Spleen (tissue), 11 donors: ENCODE measurements at regions not wholly inside any gene's neighbourhood (a gene's known extent, or its start where the extent isn't known, plus 50 kb on each side); places are given as distances from the start of the nearest gene placed in this dataset.

ENCODE experiments used
- DNase-seq: peaks from one replicate; pipeline ENCODE4 v3.0.0-alpha.2; 2020
- H3K27ac ChIP-seq, 8 donors: fragments of 200-600 bp; sonication (generic) in 7 of 8; 1 replicate in 4 of 8; 2 replicates in 4 of 8; pipeline versions ENCODE4 v1.5.0 to v1.8.0; 2016 to 2021; ENCODE audit warnings: inconsistent platforms in 4 of 8, mild to moderate bottlenecking in 4 of 8, moderate library complexity in 1 of 8
- H3K27me3 ChIP-seq, 7 donors: fragments of 200-600 bp; sonication (generic) in 6 of 7; replicated peaks in 1 of 7; 1 replicate in 4 of 7; 2 replicates in 3 of 7; pipeline versions ENCODE4 v1.5.0 to v1.8.0; 2016 to 2021; ENCODE audit warnings: inconsistent platforms in 3 of 7, mild to moderate bottlenecking in 1 of 7
- H3K36me3 ChIP-seq, 6 donors: fragments of 200-600 bp; sonication (generic) in 5 of 6; 1 replicate in 4 of 6; 2 replicates in 2 of 6; pipeline versions ENCODE4 v1.5.0 to v1.8.0; 2016 to 2021; ENCODE audit warnings: inconsistent platforms in 2 of 6
- H3K4me1 ChIP-seq, 6 donors: fragments of 200-600 bp; sonication (generic) in 5 of 6; 1 replicate in 3 of 6; 2 replicates in 3 of 6; pipeline versions ENCODE4 v1.5.0 to v1.8.0; 2016 to 2021; ENCODE audit warnings: inconsistent platforms in 3 of 6
- H3K4me3 ChIP-seq, 8 donors: fragments of 200-600 bp; sonication (generic) in 7 of 8; 1 replicate in 4 of 8; 2 replicates in 4 of 8; pipeline versions ENCODE4 v1.5.0 to v1.8.0; 2016 to 2021; ENCODE audit warnings: inconsistent platforms in 4 of 8, mild to moderate bottlenecking in 4 of 8, moderate library complexity in 2 of 8
- H3K9me3 ChIP-seq, 8 donors: fragments of 200-600 bp; sonication (generic) in 7 of 8; 1 replicate in 4 of 8; 2 replicates in 4 of 8; pipeline versions ENCODE4 v1.5.0 to v1.8.0; 2016 to 2021; ENCODE audit warnings: inconsistent platforms in 4 of 8
- CTCF ChIP-seq, 11 experiments: fragments of 200-600 bp in 7 of 11; fragments of 450-650 bp in 4 of 11; sonication (generic) in 4 of 11; IDR thresholded peaks in 8 of 11; conservative IDR thresholded peaks in 3 of 11; 1 replicate in 7 of 11; 2 replicates in 4 of 11; pipeline versions ENCODE4 v1.4.0 to v1.8.0; 2016 to 2021; ENCODE audit warnings: antibody characterized with exemption in 11 of 11, inconsistent platforms in 4 of 11, mild to moderate bottlenecking in 1 of 11
- POLR2A ChIP-seq, 3 donors: fragments of 450-650 bp; IDR thresholded peaks; one replicate each; pipeline ENCODE4 v1.5.1; 2017; ENCODE audit warnings: antibody characterized with exemption in 3 of 3, mild to moderate bottlenecking in 1 of 3
- POLR2AphosphoS5 ChIP-seq, 3 donors: sonication (generic); formaldehyde crosslinking; IDR thresholded peaks; one replicate each; pipeline ENCODE4 v1.5.1; 2017; ENCODE audit warnings: antibody characterized with exemption in 3 of 3
- WGBS, 5 donors: extraction: QIAGEN DNeasy Blood & Tissue Kit in 3 of 5; methylation state at CpG; one replicate each; pipeline versions ENCODE4 v1.1.5 to v1.1.7; 2013 to 2018; 5-methylcytosine and 5-hydroxymethylcytosine counted together
- intact Hi-C: fragments of 100-400 bp; cut with DNase I; formaldehyde crosslinking; loops from one replicate; pipeline ENCODE4 v1.15.0; 2023; ENCODE audit warnings: low total_unique reads
- donor health status: healthy with polysubstance abuse.
- donor health status: DM: no; HTN: no; CAD: no; lungs with moderate emphysema.
- donor health status: DM: no; HTN: no; CAD: no.
- donor health status: Bipolar disorder and iron deficiency.
- donor health status: healthy.
- donor health status: DM: no; HTN: no; CAD: no.
- donor health status: DM: yes; HTN: yes; CAD: no.

- WGBS, 5 donors, result 85 to 97% (median 93%) methylated on average over 2 of the region's 2 CpGs
- intact Hi-C loops, result no loop called here
- H3K9me3 ChIP-seq, result peaks cover 0 to 18% (median 13%) of the 10 kb centered on the region in 8 donors
- no peaks in the 10 kb centered on the region for H3K4me1 ChIP-seq
- H3K27ac ChIP-seq, result no peak overlapping the region
- DNase-seq, result no peak
- H3K36me3 ChIP-seq, result no peaks in the 10 kb centered on the region
- no peak overlapping the region for H3K4me3 ChIP-seq
- no peak for TF ChIP-seq CTCF (IDR thresholded peaks at IDR 0.05 in 8 of 11, conservative IDR thresholded peaks at IDR 0.05 in 3 of 11)
- TF ChIP-seq POLR2A (IDR thresholded peaks at IDR 0.05), result no peak
- TF ChIP-seq POLR2AphosphoS5 (IDR thresholded peaks at IDR 0.05), result no peak
- no peaks in the 10 kb centered on the region for H3K27me3 ChIP-seq
Observed at GRCh38 chr16:54856871-54857270, 73.8 kb upstream of the IRX5 start.

GRCh38 chr16:54847609-54848008 is 83.1 kb upstream of the IRX5 start:
- peaks cover 0 to 23% (median 15%) of the 10 kb centered on the region in 8 donors for H3K9me3 ChIP-seq
- no peaks in the 10 kb centered on the region for H3K4me1 ChIP-seq
- WGBS, 5 donors, result 58 to 75% (median 64%) methylated on average over 2 of the region's 2 CpGs
- H3K27me3 ChIP-seq, result no peaks in the 10 kb centered on the region
- no peak overlapping the region for H3K27ac ChIP-seq
- no peak overlapping the region for H3K4me3 ChIP-seq
- no peaks in the 10 kb centered on the region for H3K36me3 ChIP-seq
- no peak for DNase-seq
- intact Hi-C loops, result no loop called here
- TF ChIP-seq POLR2AphosphoS5 (IDR thresholded peaks at IDR 0.05), result no peak
- no peak for TF ChIP-seq POLR2A (IDR thresholded peaks at IDR 0.05)
- no peak for TF ChIP-seq CTCF (IDR thresholded peaks at IDR 0.05 in 8 of 11, conservative IDR thresholded peaks at IDR 0.05 in 3 of 11)

DNA sequence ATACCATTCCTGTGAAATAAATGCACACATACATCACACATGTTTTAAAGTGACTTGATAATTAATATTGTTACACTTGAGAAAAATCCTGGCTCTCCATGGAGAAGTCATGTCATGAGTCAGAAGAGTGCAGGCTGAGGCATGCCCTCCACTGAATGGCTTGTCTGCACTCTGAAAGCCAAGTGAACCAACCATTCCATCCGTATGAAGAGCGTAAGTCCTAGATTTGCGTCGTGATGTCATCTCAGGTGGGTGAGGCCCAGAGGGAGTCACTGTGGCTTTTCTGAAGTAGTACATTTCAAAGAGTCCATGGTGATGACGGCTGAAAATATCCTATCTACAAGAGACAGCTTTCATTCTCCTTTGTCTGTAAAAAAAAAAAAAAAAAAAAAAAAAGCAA is 83.5 kb upstream of the IRX5 start:
- Histone ChIP-seq H3K4me1 (no peaks in the 10 kb centered on the region), H3K9me3 (peaks cover 0 to 27% (median 19%) of the 10 kb centered on the region in 8 donors), H3K27me3 (no peaks in the 10 kb centered on the region), H3K4me3 (no peak overlapping the region), H3K36me3 (no peaks in the 10 kb centered on the region), H3K27ac (no peak overlapping the region)
- DNase-seq, result no peak
- 77 to 91% (median 86%) methylated on average over 5 of the region's 5 CpGs for WGBS, 5 donors
- intact Hi-C loops, result no loop called here
- no peak for TF ChIP-seq CTCF (IDR thresholded peaks at IDR 0.05 in 8 of 11, conservative IDR thresholded peaks at IDR 0.05 in 3 of 11)
- no peak for TF ChIP-seq POLR2AphosphoS5 (IDR thresholded peaks at IDR 0.05)
- TF ChIP-seq POLR2A (IDR thresholded peaks at IDR 0.05), result no peak

DNA sequence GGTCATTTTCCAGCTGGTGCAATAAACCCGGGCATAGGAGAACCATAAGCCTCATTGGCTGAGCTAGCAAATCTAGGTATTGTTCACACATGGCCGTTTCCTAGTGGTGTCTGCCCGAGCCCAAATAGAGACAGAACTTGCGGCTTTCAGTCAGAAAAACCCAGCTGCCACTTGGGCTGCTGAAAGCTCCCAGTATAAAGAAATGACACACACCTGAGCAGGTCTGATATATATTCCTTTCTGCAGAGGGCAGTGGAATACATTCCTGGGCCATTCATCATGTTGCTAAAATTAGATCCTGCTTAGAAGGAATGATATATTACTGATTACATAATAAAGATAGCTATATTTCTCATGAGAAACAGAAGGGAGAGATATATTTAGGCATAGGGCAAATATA is 83.9 kb upstream of the IRX5 start:
- WGBS, 5 donors, result 73 to 82% (median 80%) methylated on average over 4 of the region's 4 CpGs

More for the DNA sequence above, 83.9 kb upstream of the IRX5 start:
- Histone ChIP-seq H3K36me3 (no peaks in the 10 kb centered on the region), H3K9me3 (peaks cover 0 to 31% (median 23%) of the 10 kb centered on the region in 8 donors), H3K27ac (no peak overlapping the region), H3K4me3 (no peak overlapping the region), H3K4me1 (no peaks in the 10 kb centered on the region), H3K27me3 (no peaks in the 10 kb centered on the region)
- TF ChIP-seq POLR2AphosphoS5 (IDR thresholded peaks at IDR 0.05) (no peak), CTCF (IDR thresholded peaks at IDR 0.05 in 8 of 11, conservative IDR thresholded peaks at IDR 0.05 in 3 of 11) (no peak)
- intact Hi-C loops, result no loop called here
- DNase-seq, result no peak
